Posterior cingulate gyrus (tissue), 11 donors: ENCODE measurements at regions not wholly inside any gene's neighbourhood (a gene's known extent, or its start where the extent isn't known, plus 50 kb on each side); places are given as distances from the start of the nearest gene placed in this dataset.
"Not testable (repeated sequence)": the region's sequence is repeated elsewhere in the genome, so short reads cannot be mapped to it uniquely, and the experiment has no call there.

Experiments
- DNase-seq, 10 donors: peaks; one replicate each; pipeline versions ENCODE4 v3.0.0 to v3.0.0-alpha.2; 2020 to 2021; ENCODE audit warnings: mixed read lengths in 3 of 10
- intact Hi-C: fragments of 100-400 bp; cut with DNase I; formaldehyde crosslinking; loops from one replicate; pipeline ENCODE4 v1.15.1; 2023

- intact Hi-C loops = no loop called here
- no peak for DNase-seq
These were observed 127.2 kb upstream of the SLIT2 start for GRCh38 chr4:20124317-20125026.

GRCh38 chr4:20122198-20122988 is 129.3 kb upstream of the SLIT2 start:
- DNase-seq = no peak
- intact Hi-C loops = no loop called here

GRCh38 chr4:20119141-20119540 is 132.6 kb upstream of the SLIT2 start:
- intact Hi-C loops = no loop called here
- no peak for DNase-seq

- intact Hi-C loops = no loop called here
- DNase-seq = no peak
These were observed 142.3 kb upstream of the SLIT2 start for GRCh38 chr4:20109391-20109790.

- DNase-seq = no peak
- intact Hi-C loops = no loop called here
These were observed 144.8 kb upstream of the SLIT2 start for GRCh38 chr4:20106921-20107320.

GRCh38 chr4:20101831-20102230 is 149.9 kb upstream of the SLIT2 start:
- intact Hi-C loops = no loop called here
- peak in 1 of 10 donors; percentile 43 for DNase-seq

- DNase-seq = no peak
- intact Hi-C loops = no loop called here
These were observed 154.8 kb upstream of the SLIT2 start for GRCh38 chr4:20096911-20097310.

- DNase-seq = no peak
- intact Hi-C loops = no loop called here
These were observed 155.7 kb upstream of the SLIT2 start for GRCh38 chr4:20095805-20096541.

GRCh38 chr4:20091781-20092180 is 159.9 kb upstream of the SLIT2 start:
- no peak for DNase-seq

GRCh38 chr4:20087522-20087911 is 164.2 kb upstream of the SLIT2 start:
- intact Hi-C loops = no loop called here
- DNase-seq = peak in 1 of 10 donors; percentile 57

More at GRCh38 chr4:20091781-20092180, 159.9 kb upstream of the SLIT2 start:
- intact Hi-C loops = no loop called here

GRCh38 chr4:20086799-20087521 is 164.7 kb upstream of the SLIT2 start:
- intact Hi-C loops = no loop called here
- DNase-seq = no peak

GRCh38 chr4:20086067-20086798 is 165.5 kb upstream of the SLIT2 start:
- no peak for DNase-seq
- intact Hi-C loops = no loop called here

- no peak for DNase-seq
- intact Hi-C loops = no loop called here
These were observed 166.1 kb upstream of the SLIT2 start for GRCh38 chr4:20085653-20086052.

GRCh38 chr4:20085156-20085555 is 166.5 kb upstream of the SLIT2 start:
- no peak for DNase-seq
- intact Hi-C loops = no loop called here

- DNase-seq = no peak
- intact Hi-C loops = no loop called here
These were observed 167.2 kb upstream of the SLIT2 start for GRCh38 chr4:20084488-20084887.

- intact Hi-C loops = no loop called here
- DNase-seq = no peak
These were observed 173.1 kb upstream of the SLIT2 start for GRCh38 chr4:20078644-20079043.

GRCh38 chr4:20075248-20075871 is 176.3 kb upstream of the SLIT2 start:
- DNase-seq = no peak
- intact Hi-C loops = no loop called here

GRCh38 chr4:20074450-20074849 is 177.3 kb upstream of the SLIT2 start:
- intact Hi-C loops = no loop called here
- no peak for DNase-seq

GRCh38 chr4:20065952-20066351 is 185.8 kb upstream of the SLIT2 start:
- intact Hi-C loops = no loop called here
- no peak for DNase-seq

GRCh38 chr4:20062857-20063256 is 188.8 kb upstream of the SLIT2 start:
- intact Hi-C loops, DNase-seq: not testable (repeated sequence)
